Type B pancreatic cell (in vitro differentiated cells): ENCODE measurements at regions not wholly inside any gene's neighbourhood (a gene's known extent, or its start where the extent isn't known, plus 50 kb on each side); places are given as distances from the start of the nearest gene placed in this dataset.

Experiments
- DNase-seq: peaks from one replicate; pipeline ENCODE4 v3.0.0; 2021; ENCODE audit warnings: mixed read lengths; ENCODE audit not compliant: unreplicated experiment; ENCODE audit errors: extremely low spot score
- H3K27ac Mint-ChIP-seq: 2 replicates; pipeline ENCODE4 v1.8.0; 2021; ENCODE audit warnings: mild to moderate bottlenecking, mixed read lengths
- H3K27me3 Mint-ChIP-seq: 2 replicates; pipeline ENCODE4 v1.8.0; 2021; ENCODE audit warnings: mixed read lengths
- H3K36me3 Mint-ChIP-seq: 2 replicates; pipeline ENCODE4 v1.8.0; 2021; ENCODE audit warnings: mixed read lengths
- H3K4me1 Mint-ChIP-seq: one replicate; pipeline ENCODE4 v1.8.0; 2021; ENCODE audit warnings: mixed read lengths; ENCODE audit not compliant: unreplicated experiment
- H3K4me3 Mint-ChIP-seq: 2 replicates; pipeline ENCODE4 v1.8.0; 2021; ENCODE audit warnings: mild to moderate bottlenecking, mixed read lengths
- H3K9me3 Mint-ChIP-seq: 2 replicates; pipeline ENCODE4 v1.8.0; 2021; ENCODE audit warnings: mixed read lengths
- CTCF ChIP-seq: fragments of 200-600 bp; sonication (generic); conservative IDR thresholded peaks from 2 replicates; pipeline ENCODE4 v1.5.0; 2021; ENCODE audit warnings: antibody characterized with exemption, mild to moderate bottlenecking

- Mint-ChIP-seq H3K4me3 (no peak overlapping the region), H3K27ac (no peak overlapping the region), H3K4me1 (peaks cover 10% of the 10 kb centered on the region), H3K36me3 (peaks cover 3% of the 10 kb centered on the region), H3K27me3 (no peaks in the 10 kb centered on the region), H3K9me3 (peaks cover 5% of the 10 kb centered on the region)
- DNase-seq = no peak
- TF ChIP-seq CTCF = no peak
Observed at GRCh38 chr2:134185639-134186038, 68.2 kb upstream of the MGAT5 start.

GRCh38 chr2:134189009-134189720 is 64.7 kb upstream of the MGAT5 start:
- no peak for TF ChIP-seq CTCF
- DNase-seq = no peak
- Mint-ChIP-seq H3K36me3 (peaks cover 9% of the 10 kb centered on the region), H3K27ac (no peak overlapping the region), H3K4me1 (peaks cover 11% of the 10 kb centered on the region), H3K4me3 (no peak overlapping the region), H3K9me3 (peaks cover 4% of the 10 kb centered on the region), H3K27me3 (no peaks in the 10 kb centered on the region)

- TF ChIP-seq CTCF = no peak
- no peak for DNase-seq
- Mint-ChIP-seq H3K27me3 (no peaks in the 10 kb centered on the region), H3K9me3 (peaks cover 4% of the 10 kb centered on the region), H3K4me1 (peaks cover 16% of the 10 kb centered on the region), H3K36me3 (peaks cover 7% of the 10 kb centered on the region), H3K27ac (no peak overlapping the region), H3K4me3 (no peak overlapping the region)
Observed at GRCh38 chr2:134190062-134190806, 63.6 kb upstream of the MGAT5 start.

GRCh38 chr2:134190807-134191203 is 63.1 kb upstream of the MGAT5 start:
- Mint-ChIP-seq H3K36me3 (peaks cover 7% of the 10 kb centered on the region), H3K9me3 (peaks cover 4% of the 10 kb centered on the region), H3K4me3 (no peak overlapping the region), H3K27ac (no peak overlapping the region), H3K4me1 (peaks cover 16% of the 10 kb centered on the region), H3K27me3 (no peaks in the 10 kb centered on the region)
- DNase-seq = no peak
- TF ChIP-seq CTCF = no peak

GRCh38 chr2:134191835-134192234 is 62.0 kb upstream of the MGAT5 start:
- no peak overlapping the region for H3K4me3 Mint-ChIP-seq
- TF ChIP-seq CTCF = no peak
- H3K4me1 Mint-ChIP-seq = peaks cover 16% of the 10 kb centered on the region
- H3K27me3 Mint-ChIP-seq = no peaks in the 10 kb centered on the region
- no peak overlapping the region for H3K27ac Mint-ChIP-seq
- DNase-seq = no peak
- peaks cover 7% of the 10 kb centered on the region for H3K36me3 Mint-ChIP-seq
- peaks cover 4% of the 10 kb centered on the region for H3K9me3 Mint-ChIP-seq
